Forelimb muscle (tissue), 1 donor: ENCODE measurements at regions not wholly inside any gene's neighbourhood (a gene's known extent, or its start where the extent isn't known, plus 50 kb on each side); places are given as distances from the start of the nearest gene placed in this dataset.
"Not testable (repeated sequence)": the region's sequence is repeated elsewhere in the genome, so short reads cannot be mapped to it uniquely, and the experiment has no call there.

ENCODE experiments used
- DNase-seq: peaks from one replicate; pipeline ENCODE4 v3.0.0-alpha.2; 2013; ENCODE audit warnings: low read depth

DNA sequence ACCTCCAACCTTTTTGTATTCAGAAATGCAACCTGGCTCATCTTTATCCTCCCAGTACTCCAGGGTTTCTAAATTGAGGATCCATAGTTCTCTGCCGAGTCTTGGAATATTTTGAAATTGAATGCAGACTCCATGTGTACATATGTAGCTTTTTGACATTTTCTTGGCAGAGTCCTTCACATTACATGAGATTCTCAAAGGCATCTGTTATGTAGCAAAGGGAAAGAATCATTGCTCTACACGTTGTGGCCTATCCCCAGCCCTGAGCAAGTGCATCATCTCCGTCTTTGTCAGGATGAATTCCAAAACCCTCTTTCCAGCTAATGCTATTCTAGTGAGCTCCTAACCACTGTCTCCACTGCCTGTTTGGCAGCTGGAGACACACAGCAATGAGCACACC, 742.9 kb downstream of the DHX35 start:
- no peak for DNase-seq

- DNase-seq, result not testable (repeated sequence)
These were observed 741.2 kb downstream of the DHX35 start for GRCh38 chr20:39703357-39703756.

DNA sequence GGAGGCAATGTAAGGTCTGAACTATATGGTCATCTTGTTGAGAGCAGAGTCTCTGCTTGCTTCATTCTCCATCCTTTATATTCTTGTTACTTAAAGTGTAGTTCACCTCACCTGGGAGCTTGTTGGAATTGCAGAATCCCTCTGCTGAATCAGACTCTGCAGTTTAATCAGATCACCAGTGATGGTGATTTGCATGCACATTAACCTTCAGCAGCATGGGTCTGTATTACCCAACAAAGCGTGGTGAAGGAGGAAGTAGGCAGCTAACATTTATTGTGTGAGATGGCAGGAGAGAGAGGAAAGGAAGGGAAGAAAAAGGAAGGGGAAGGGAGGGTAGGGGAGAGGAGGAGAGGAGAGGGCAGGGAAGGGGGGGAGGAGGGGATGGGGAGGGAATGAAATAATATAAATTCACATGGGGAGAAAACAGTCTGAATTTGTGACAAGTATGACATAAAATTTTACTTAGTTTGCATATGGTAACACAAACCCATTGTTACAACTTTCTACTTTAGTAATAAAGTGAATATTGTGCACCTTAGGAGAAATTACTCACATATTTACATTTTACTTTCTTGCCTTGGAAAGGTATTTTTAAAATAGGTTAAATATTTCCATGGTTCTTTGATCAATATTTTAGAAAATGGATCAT, 740.7 kb downstream of the DHX35 start:
- DNase-seq, result no peak

DNA sequence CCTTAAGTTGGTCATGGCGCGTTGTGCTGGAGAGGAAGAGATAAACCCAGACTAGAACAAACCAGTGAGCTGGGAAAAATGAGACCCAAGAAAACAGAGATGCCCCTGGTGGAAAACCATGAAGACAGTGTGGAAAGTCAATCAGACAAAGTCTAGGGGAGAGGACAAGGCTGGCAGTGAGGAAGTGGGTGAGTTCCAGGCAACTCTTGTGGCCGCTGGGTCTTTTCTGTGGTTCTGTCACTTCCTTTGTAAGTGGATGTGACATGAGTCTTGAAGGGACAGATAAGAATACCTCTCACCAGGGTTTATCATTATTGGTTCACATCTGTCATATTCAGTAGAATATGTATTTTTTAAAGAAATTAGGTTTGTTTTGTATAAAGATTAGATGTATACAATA, 738.4 kb downstream of the DHX35 start:
- no peak for DNase-seq

GRCh38 chr20:39699166-39699725, 737.1 kb downstream of the DHX35 start:
- DNase-seq, result no peak

DNA sequence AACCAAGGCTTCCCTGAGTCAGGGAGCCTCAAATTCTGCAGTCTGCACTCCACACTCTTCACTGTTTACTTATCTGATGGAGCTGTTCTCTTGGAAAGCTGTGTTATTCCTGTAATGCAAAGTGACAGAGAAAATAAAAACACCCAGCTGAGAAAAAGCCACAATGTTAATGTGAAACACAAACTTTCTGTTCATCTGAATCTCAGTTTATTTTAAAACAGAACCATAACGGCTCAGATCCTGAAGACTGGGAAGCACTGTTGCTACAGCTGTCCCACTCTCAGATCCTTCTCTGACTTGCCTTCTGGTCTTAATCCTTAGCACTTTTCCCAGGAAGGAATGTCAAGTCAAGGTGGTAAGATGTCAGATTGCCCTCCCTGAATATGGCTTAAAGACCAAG, 736.6 kb downstream of the DHX35 start:
- no peak for DNase-seq

DNA sequence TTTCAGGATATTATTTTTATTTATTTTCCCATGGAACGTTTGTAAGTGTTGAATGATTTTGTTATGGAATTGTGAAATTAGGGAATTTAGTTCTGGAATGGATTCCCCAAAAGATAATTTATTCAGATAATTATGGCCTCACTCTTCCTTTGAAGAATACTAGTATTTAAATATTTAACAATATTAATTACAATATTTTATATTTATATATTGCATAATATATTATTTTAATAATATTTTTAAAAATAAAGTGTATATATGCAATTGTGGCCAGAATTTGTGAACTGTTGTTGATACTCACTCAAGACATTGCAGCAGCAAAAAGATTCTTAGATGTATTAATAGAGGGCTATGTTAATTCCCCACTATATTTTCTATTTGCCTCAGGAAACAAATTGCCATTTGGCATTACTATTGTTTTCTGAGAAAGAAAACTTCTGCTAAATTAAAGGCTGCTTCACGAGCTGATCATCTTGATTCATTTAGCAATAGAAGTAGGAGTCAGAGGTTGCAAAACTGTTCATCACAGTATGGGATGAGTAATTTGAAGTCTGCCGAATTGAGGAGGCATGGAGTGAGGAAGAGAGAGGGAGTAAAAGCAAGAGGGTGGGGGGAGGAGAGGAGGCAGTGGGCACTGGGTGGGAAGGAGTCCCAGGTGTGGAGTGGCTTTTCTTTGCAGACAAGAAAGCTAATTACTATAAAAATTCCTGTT, 729.2 kb downstream of the DHX35 start:
- DNase-seq, result no peak

DNA sequence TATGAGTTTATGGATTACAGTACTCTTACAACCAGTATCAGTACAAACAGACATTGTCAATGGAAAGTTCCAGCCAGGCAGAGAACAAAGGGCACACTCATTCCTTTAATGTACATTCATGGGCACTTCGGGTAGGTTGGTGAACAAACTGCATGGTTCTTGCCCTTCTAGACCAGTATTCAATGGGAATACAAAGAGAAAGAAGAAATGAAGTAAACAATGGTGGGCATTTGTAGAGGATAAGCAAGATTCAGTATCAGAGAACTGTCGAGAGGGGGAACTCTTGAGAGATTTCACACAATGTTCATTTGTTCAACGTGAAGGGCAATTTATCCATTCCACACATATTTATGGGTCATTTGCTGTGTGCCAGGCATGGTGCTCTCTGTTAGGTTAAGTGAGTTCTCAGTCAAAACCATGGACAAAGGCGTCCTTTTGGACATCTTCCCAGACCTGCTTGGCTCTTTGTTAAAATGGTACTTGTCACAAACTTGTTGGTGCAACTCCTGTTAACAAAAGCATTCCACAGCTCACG, 714.8 kb downstream of the DHX35 start:
- DNase-seq, result no peak

DNA sequence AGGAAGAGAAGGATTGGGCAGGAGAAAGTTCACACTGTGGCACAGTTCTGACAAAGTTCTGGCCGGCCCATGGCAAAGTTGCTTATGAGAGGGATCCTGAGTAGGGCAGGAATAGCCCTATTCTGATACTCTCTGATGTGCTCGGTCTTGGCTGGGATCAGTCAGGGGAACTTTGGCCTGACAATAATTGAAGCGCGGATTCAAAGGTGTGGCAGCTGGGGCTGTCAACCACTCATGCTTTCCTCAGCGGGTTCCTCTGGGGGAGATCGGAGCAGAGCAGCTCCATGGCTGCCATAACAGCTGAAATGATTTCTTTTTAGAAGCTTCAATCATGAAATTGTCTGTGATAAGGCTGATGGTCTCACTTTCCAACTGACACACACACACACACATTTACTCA, 714.1 kb downstream of the DHX35 start:
- DNase-seq, result no peak

DNA sequence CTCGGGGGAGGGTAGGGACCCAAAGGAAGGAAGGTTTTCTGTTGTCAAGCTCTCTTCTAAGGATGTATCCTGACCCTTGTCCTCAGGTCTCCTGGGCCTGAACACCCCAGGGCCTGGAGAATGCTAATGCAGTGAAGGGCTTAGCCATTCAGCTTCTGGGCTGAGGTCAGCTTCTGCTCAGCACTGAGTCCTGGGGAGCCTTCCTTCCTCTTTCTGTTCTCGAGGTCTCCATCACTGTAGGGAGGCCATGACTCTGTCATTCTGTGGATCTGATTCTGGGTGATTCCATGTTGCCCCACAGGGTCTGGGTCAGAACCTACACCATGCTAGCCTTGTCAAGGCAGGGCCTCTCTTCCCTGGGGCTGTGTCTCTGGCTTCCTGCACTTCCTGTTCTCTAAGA, 712.7 kb downstream of the DHX35 start:
- no peak for DNase-seq

DNA sequence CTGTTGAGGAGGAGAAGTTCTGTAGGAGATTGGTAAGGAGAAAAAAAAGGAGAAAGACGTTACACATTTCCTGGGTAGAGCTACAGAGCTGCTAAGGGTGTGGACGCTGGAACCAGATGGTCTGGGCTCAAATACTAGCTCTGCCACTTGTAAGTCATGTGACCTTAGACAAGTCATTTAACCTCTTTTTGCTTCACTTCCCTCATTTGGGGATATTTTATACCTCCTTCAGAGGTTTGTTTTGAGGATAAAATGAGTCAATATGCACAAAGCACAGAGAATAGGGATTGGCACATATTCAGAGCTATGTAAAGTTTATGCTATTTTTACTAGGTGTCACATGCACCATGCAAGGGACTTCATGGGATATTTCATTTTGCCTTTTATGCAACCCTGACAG, 708.8 kb downstream of the DHX35 start:
- DNase-seq, result no peak

DNA sequence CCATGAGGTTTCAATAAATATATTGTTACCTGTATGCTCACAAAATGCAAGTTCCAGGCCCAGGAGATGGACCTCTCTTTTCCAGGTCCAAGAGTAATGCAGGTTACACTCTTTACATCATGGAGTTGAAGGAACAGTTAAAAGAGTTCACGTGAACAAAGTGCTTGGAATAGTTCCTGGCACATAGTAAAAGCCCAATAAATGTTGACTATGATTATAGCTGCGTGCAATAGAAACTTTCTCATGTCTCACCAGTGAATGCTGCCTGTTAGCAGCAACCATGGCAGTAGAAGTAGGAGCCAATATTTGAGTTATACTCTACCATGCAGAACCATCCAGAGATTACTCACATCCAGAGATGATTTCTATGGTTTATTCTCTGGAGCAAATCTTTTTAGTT, 707.5 kb downstream of the DHX35 start:
- DNase-seq, result no peak

DNA sequence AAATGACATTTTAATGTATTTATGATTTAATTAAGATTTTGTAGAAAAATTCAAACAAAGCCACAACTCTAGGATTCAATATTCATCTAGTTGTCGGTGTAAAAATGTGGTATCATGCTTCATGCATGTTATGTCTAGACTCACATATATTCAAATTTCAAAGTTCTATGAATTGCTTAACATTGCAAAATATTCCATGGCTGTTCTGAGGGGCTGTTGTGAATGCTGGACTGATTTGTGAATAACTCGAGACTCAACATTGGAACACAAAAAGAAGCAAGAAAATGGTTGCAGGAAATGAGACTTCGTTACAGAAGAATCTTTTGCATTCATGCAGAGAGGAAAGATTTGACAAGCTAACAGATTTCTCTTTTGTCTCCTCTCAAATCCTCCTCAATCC, 705.9 kb downstream of the DHX35 start:
- no peak for DNase-seq

GRCh38 chr20:39661833-39662232, 699.7 kb downstream of the DHX35 start:
- no peak for DNase-seq

DNA sequence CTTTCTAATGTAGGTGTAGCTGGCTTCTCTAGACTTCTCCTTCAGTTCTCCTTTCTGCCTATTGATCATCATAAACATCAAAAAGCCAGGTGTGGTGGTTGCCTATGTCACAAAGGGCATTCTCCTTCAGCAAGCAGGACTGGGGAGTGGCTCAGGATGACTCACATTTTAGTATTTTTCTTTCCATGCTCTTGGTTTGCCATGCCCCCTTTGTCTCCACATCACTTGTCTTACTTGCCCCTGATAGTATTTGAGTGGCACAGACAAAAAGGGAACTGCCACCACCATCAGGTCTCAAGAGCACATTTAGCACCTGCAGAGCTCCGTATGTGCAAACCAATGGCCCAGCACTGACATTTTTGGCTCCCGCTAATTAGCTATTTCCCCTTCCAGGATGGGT, 698.8 kb downstream of the DHX35 start:
- no peak for DNase-seq

DNA sequence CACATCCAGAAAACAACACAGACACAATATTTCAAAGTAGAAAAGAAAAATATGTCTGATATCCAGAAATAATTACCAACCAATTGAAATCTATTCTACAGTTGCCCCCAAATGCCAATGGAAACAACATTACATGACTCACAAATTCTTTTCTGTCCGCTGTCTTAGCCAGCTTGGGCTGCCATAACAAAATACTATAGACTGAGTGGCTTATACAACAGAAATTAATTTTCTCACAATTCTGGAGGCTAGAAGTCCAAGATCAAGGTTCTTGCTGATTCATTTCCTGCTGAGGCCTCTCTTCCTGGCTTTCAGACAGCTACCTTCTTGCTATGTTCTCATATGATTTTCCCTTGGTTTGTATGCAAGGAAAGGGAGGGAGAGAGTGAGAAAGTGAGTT, 698.1 kb downstream of the DHX35 start:
- DNase-seq, result no peak

DNA sequence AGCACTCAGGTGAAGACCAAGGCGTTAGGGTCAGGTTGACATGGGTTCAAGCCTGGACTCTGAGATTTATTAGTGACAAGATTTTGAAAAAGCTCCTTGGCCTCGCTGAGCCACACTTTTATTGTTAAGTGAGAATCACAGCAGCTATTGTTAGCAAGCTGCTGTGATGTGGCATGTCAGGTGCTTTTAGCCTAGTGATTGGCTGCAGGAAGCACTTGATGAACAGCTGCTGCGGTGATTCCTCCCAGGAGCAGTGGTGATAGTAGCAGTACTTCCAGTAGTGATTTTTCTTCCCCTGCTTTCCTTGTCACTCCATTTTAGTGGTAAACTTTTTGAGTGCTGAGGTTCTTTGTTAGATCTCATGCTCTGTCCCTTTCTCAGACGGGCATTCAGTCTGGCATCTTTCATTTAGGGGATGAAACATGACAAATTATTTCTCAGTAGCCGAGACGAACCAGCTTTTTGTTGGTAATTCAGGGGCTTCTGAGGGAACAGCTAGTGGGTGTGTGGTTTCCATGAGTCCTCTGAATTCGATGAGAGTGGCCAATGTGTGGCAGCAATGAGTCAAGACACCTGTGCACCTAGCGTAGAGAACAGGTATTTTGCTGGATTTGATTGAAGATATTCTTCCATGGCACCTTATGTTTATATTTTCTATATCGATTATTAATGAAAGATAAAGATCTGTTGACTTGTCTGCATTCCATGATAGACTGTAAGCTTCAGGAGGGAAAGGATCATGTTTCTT, 696.7 kb downstream of the DHX35 start:
- DNase-seq, result no peak

DNA sequence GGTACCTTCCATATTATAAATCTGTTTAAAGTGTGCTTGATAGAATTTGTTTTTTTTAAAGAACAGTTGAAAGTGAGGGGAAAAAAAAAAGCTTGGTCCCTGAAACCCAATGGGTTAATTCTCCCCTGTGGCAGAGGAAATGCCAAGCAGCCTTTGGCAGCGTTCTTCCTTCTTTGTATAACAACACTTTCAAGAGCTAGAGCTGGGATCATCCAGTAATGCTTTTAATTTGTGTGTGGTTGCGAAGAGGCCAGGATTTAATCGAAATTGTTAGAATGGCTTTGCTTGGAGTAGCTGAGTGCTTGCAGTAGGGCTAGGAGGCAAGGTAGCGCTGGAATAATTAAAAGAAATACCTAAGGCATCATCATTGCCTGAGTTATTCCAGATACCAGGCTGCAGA, 692.0 kb downstream of the DHX35 start:
- DNase-seq, result no peak

- DNase-seq, result no peak
These were observed 689.6 kb downstream of the DHX35 start for GRCh38 chr20:39651645-39652325.

GRCh38 chr20:39646874-39647413, 684.8 kb downstream of the DHX35 start:
- no peak for DNase-seq

- no peak for DNase-seq
These were observed 683.0 kb downstream of the DHX35 start for GRCh38 chr20:39645131-39645530.

DNA sequence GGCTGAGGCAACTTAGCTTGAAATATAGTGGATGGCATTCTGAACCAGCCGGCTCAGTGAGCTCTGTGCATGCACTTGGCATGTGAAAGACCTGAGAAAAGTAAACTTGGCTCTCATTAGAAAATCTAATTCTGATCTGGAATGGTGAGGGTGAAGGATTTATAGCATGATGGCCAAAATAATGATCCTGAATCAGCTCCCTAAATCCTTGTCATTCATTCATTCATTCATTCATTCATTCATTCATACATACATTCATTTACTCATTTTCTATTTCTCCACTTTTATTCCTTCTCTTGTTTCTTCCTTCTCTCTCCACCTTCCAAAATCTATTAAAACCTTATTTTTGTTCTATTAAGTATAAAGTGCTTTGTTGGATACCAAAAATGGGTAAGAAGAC, 681.1 kb downstream of the DHX35 start:
- no peak for DNase-seq
